MM.1S (cell line): ENCODE measurements at regions not wholly inside any gene's neighbourhood (a gene's known extent, or its start where the extent isn't known, plus 50 kb on each side); places are given as distances from the start of the nearest gene placed in this dataset.

Experiments
- DNase-seq: peaks from one replicate; pipeline ENCODE4 v3.0.0-alpha.2; 2015
- H2AFZ ChIP-seq: fragments of 300-600 bp; sonication (generic); 2 replicates; pipeline ENCODE4 v1.6.0; 2016; ENCODE audit warnings: antibody characterized with exemption, low read length
- H3F3A ChIP-seq: fragments of 300-600 bp; sonication (generic); 2 replicates; pipeline ENCODE4 v1.6.1; 2016; ENCODE audit warnings: mild to moderate bottlenecking, antibody characterized with exemption, low read length, moderate library complexity, mixed read lengths; ENCODE audit not compliant: insufficient read depth
- H3K27ac ChIP-seq: fragments of 300-600 bp; sonication (generic); 2 replicates; pipeline ENCODE4 v1.5.1; 2016; ENCODE audit warnings: mild to moderate bottlenecking, low read length
- H3K27me3 ChIP-seq: fragments of 300-600 bp; sonication (generic); replicated peaks from 2 replicates; pipeline ENCODE4 v1.6.0; 2016; ENCODE audit warnings: low read length; ENCODE audit not compliant: insufficient read depth
- H3K36me3 ChIP-seq: fragments of 300-600 bp; sonication (generic); replicated peaks from 2 replicates; pipeline ENCODE4 v1.6.1; 2016; ENCODE audit warnings: mild to moderate bottlenecking, low read length, mixed read lengths; ENCODE audit not compliant: insufficient read depth
- H3K4me1 ChIP-seq: fragments of 300-600 bp; sonication (generic); 2 replicates; pipeline ENCODE4 v1.6.1; 2016; ENCODE audit warnings: low read length, mixed read lengths
- H3K4me2 ChIP-seq: fragments of 300-600 bp; sonication (generic); 2 replicates; pipeline ENCODE4 v1.6.0; 2016; ENCODE audit warnings: low read depth, low read length
- H3K4me3 ChIP-seq: fragments of 300-600 bp; sonication (generic); 2 replicates; pipeline ENCODE4 v1.5.1; 2016; ENCODE audit warnings: low read length, mixed read lengths
- H3K79me2 ChIP-seq: fragments of 300-600 bp; sonication (generic); 2 replicates; pipeline ENCODE4 v1.6.1; 2016; ENCODE audit warnings: mixed run types, low read length, mixed read lengths
- H3K9ac ChIP-seq: fragments of 300-600 bp; sonication (generic); 2 replicates; pipeline ENCODE4 v1.6.1; 2016; ENCODE audit warnings: low read length, mixed read lengths
- H3K9me2 ChIP-seq: fragments of 300-600 bp; sonication (generic); replicated peaks from 2 replicates; pipeline ENCODE4 v1.6.1; 2016; ENCODE audit warnings: mild to moderate bottlenecking, low read length, mixed read lengths; ENCODE audit not compliant: insufficient read depth
- H3K9me3 ChIP-seq: fragments of 300-600 bp; sonication (generic); replicated peaks from 2 replicates; pipeline ENCODE4 v1.6.1; 2016; ENCODE audit warnings: mild to moderate bottlenecking, low read length, mixed read lengths; ENCODE audit not compliant: insufficient read depth
- H4K20me1 ChIP-seq: fragments of 300-600 bp; sonication (generic); 2 replicates; pipeline ENCODE4 v1.6.1; 2016; ENCODE audit warnings: mild to moderate bottlenecking, low read length, moderate library complexity, mixed read lengths; ENCODE audit not compliant: insufficient read depth
- EZH2 ChIP-seq: fragments of 300-600 bp; sonication (generic); optimal IDR thresholded peaks from 2 replicates; pipeline ENCODE3; 2017; ENCODE audit warnings: low read depth, mild to moderate bottlenecking, antibody characterized with exemption, low read length, mixed read lengths
- EZH2phosphoT487 ChIP-seq: fragments of 300-600 bp; sonication (generic); IDR thresholded peaks from 2 replicates; pipeline ENCODE4 v1.6.1; 2018; ENCODE audit warnings: antibody characterized with exemption, low read length
- TF ChIP-seq, protein P1 (sequence below): fragments of 300-600 bp; sonication (generic); IDR thresholded peaks from 2 replicates; pipeline ENCODE4 v1.5.1; 2016; ENCODE audit warnings: antibody characterized with exemption, low read length, mixed read lengths

DNA sequence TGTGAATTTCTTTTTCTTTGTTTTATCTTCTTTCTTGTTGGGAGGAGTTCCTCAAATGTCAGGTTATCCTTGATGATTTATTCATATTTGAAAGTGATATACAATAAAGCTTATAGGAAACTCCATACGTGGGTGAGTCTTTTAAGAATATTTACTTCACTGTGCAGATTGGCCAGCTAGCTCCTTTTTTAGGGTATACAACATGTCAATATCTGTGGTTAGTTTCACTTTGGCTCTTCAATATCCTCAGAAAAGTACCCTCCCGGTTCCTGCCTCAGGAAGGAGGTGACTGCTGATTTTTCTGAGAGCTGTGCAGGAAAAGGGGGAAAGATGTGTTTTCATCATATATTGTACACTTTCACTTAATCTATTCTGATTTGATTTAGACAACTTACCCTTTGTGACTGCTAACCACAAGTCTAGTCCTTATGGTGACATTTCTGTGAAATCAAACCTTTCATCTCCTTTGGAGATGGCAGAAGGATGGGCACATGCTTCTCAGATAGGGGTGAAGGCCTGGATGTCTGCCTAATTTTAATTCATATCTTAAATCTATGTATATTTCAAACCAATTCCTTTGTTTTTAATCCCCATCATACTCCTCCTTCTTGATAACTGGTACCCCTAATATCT, 98.2 kb upstream of the NECTIN3 start:
- no peak for DNase-seq
- TF ChIP-seq, protein P1, sequence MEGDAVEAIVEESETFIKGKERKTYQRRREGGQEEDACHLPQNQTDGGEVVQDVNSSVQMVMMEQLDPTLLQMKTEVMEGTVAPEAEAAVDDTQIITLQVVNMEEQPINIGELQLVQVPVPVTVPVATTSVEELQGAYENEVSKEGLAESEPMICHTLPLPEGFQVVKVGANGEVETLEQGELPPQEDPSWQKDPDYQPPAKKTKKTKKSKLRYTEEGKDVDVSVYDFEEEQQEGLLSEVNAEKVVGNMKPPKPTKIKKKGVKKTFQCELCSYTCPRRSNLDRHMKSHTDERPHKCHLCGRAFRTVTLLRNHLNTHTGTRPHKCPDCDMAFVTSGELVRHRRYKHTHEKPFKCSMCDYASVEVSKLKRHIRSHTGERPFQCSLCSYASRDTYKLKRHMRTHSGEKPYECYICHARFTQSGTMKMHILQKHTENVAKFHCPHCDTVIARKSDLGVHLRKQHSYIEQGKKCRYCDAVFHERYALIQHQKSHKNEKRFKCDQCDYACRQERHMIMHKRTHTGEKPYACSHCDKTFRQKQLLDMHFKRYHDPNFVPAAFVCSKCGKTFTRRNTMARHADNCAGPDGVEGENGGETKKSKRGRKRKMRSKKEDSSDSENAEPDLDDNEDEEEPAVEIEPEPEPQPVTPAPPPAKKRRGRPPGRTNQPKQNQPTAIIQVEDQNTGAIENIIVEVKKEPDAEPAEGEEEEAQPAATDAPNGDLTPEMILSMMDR = no peak
- TF ChIP-seq EZH2 (no peak), EZH2phosphoT487 (no peak)
- H4K20me1 ChIP-seq = no peaks in the 10 kb centered on the region
- no peak overlapping the region for H3K9ac ChIP-seq
- H3K27me3 ChIP-seq = no peaks in the 10 kb centered on the region
- no peaks in the 10 kb centered on the region for H3K9me3 ChIP-seq
- H3K79me2 ChIP-seq = no peaks in the 10 kb centered on the region
- H3K9me2 ChIP-seq = no peaks in the 10 kb centered on the region
- no peak overlapping the region for H2AFZ ChIP-seq
- peaks cover 4% of the 10 kb centered on the region; the same call in 1 of the 2 replicates for H3K4me1 ChIP-seq
- no peaks in the 10 kb centered on the region for H3K36me3 ChIP-seq
- no peak overlapping the region for H3K27ac ChIP-seq
- no peaks in the 10 kb centered on the region for H3F3A ChIP-seq
- no peak overlapping the region for H3K4me3 ChIP-seq
- no peak overlapping the region for H3K4me2 ChIP-seq

GRCh38 chr3:110974902-110975301, 96.7 kb upstream of the NECTIN3 start:
- no peaks in the 10 kb centered on the region for H3F3A ChIP-seq

DNA sequence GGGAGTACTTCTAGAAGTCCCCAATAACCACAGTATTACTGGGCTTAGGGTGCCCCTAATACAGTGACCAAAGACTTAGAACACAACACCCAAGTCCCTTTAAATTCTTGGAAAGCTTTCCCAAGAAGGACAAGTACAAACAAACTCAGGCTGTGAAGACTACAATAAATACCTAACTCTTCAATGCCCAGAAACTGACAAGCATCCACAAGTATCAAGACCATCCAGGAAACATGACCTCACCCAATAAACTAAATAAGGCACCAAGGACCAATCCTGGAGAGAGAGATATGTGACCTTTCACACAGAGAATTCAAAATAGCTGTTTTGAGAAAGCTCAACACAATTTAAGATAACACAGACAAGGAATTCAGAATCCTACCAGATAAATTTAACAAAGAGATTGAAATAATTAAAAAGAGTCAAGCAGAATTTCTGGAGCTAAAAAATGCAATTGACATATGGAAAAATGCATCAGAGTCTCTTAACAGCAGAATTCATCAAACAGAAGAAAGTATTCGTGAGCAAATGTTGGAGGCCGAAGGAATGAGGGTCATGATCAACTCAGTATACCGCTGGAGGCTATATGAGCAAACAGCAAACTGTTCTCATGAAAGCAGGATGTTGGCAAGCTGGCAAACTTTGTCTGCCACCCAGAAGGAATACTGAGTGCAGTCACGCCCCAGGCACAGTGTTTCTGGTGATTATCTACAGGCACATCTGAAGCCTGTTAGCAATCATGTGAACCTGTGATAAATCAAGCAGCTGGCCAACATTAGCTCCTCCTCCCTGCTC, 87.0 kb upstream of the NECTIN3 start:
- Histone ChIP-seq H3K4me2 (no peak overlapping the region), H3K27ac (no peak overlapping the region), H3K79me2 (no peaks in the 10 kb centered on the region), H3K4me1 (no peaks in the 10 kb centered on the region), H3K9ac (no peak overlapping the region), H3K36me3 (no peaks in the 10 kb centered on the region), H3K4me3 (no peak overlapping the region), H3F3A (no peaks in the 10 kb centered on the region), H3K9me2 (no peaks in the 10 kb centered on the region), H3K9me3 (no peaks in the 10 kb centered on the region), H3K27me3 (no peaks in the 10 kb centered on the region), H4K20me1 (no peaks in the 10 kb centered on the region), H2AFZ (no peak overlapping the region)
- no peak for DNase-seq
- TF ChIP-seq EZH2phosphoT487 = no peak
- no peak for TF ChIP-seq EZH2
- TF ChIP-seq, protein P1 = no peak

More at GRCh38 chr3:110974902-110975301, 96.7 kb upstream of the NECTIN3 start:
- no peaks in the 10 kb centered on the region for H4K20me1 ChIP-seq
- no peak for DNase-seq
- no peaks in the 10 kb centered on the region for H3K9me2 ChIP-seq
- no peak for TF ChIP-seq EZH2phosphoT487
- TF ChIP-seq, protein P1 = no peak
- TF ChIP-seq EZH2 = no peak
- H3K9me3 ChIP-seq = no peaks in the 10 kb centered on the region
- no peak overlapping the region for H2AFZ ChIP-seq
- peaks cover 4% of the 10 kb centered on the region; the same call in 1 of the 2 replicates for H3K4me1 ChIP-seq
- no peaks in the 10 kb centered on the region for H3K36me3 ChIP-seq
- no peaks in the 10 kb centered on the region for H3K79me2 ChIP-seq
- no peak overlapping the region for H3K4me3 ChIP-seq
- no peaks in the 10 kb centered on the region for H3K27me3 ChIP-seq
- H3K4me2 ChIP-seq = no peak overlapping the region
- H3K27ac ChIP-seq = no peak overlapping the region
- no peak overlapping the region for H3K9ac ChIP-seq
